Subcutaneous abdominal adipose tissue (tissue), 5 donors: ENCODE measurements at regions not wholly inside any gene's neighbourhood (a gene's known extent, or its start where the extent isn't known, plus 50 kb on each side); places are given as distances from the start of the nearest gene placed in this dataset.
"Not testable (repeated sequence)": the region's sequence is repeated elsewhere in the genome, so short reads cannot be mapped to it uniquely, and the experiment has no call there.

Experiments used
- H3K27ac ChIP-seq: one replicate; pipeline ENCODE4 v1.7.0; 2013; ENCODE audit warnings: low read depth, mild to moderate bottlenecking, inconsistent platforms, low read length, moderate library complexity
- H3K27me3 ChIP-seq, 5 donors: one replicate each; pipeline ENCODE4 v1.7.0; 2013; ENCODE audit warnings: low read length in 5 of 5, inconsistent platforms in 1 of 5; ENCODE audit not compliant: control insufficient read depth in 5 of 5, insufficient read depth in 4 of 5
- H3K36me3 ChIP-seq, 5 donors: one replicate each; pipeline ENCODE4 v1.7.0; 2013; ENCODE audit warnings: low read length in 5 of 5; ENCODE audit not compliant: control insufficient read depth in 5 of 5, insufficient read depth in 5 of 5
- H3K4me1 ChIP-seq, 5 donors: one replicate each; pipeline ENCODE4 v1.7.0; 2013; ENCODE audit warnings: low read length in 5 of 5, mild to moderate bottlenecking in 3 of 5, moderate library complexity in 1 of 5; ENCODE audit not compliant: control insufficient read depth in 5 of 5, insufficient read depth in 5 of 5
- H3K4me3 ChIP-seq, 5 donors: one replicate each; pipeline ENCODE4 v1.7.0; 2013; ENCODE audit warnings: low read length in 5 of 5, low read depth in 1 of 5
- H3K9ac ChIP-seq, 5 donors: one replicate each; pipeline ENCODE4 v1.7.0; 2013; ENCODE audit warnings: low read length in 5 of 5, mild to moderate bottlenecking in 4 of 5, moderate library complexity in 3 of 5
- H3K9me3 ChIP-seq, 5 donors: one replicate each; pipeline ENCODE4 v1.7.0; 2013; ENCODE audit warnings: low read length in 5 of 5; ENCODE audit not compliant: control insufficient read depth in 5 of 5
- donor health status: healthy.
- donor health status: healthy.
- donor health status: healthy.
- donor health status: healthy.
- donor health status: healthy.

GRCh38 chr7:63587151-63587853 is 411.3 kb upstream of the ZNF722 start:
- H3K9ac ChIP-seq, H3K27me3 ChIP-seq, H3K4me3 ChIP-seq, H3K4me1 ChIP-seq, H3K9me3 ChIP-seq, H3K36me3 ChIP-seq, H3K27ac ChIP-seq: not testable (repeated sequence)

GRCh38 chr7:63591249-63591648 is 407.4 kb upstream of the ZNF722 start:
- not testable (repeated sequence) for H3K27ac ChIP-seq, H3K36me3 ChIP-seq, H3K4me1 ChIP-seq, H3K4me3 ChIP-seq, H3K9me3 ChIP-seq, H3K9ac ChIP-seq, H3K27me3 ChIP-seq

- not testable (repeated sequence) for H3K9ac ChIP-seq, H3K27me3 ChIP-seq, H3K9me3 ChIP-seq
Observed at GRCh38 chr7:63603812-63604211, 394.8 kb upstream of the ZNF722 start.

GRCh38 chr7:63604853-63605252 is 393.8 kb upstream of the ZNF722 start:
- H3K9ac ChIP-seq, H3K4me1 ChIP-seq, H3K4me3 ChIP-seq, H3K36me3 ChIP-seq, H3K27me3 ChIP-seq, H3K27ac ChIP-seq, H3K9me3 ChIP-seq: not testable (repeated sequence)

More at GRCh38 chr7:63603812-63604211, 394.8 kb upstream of the ZNF722 start:
- H3K36me3 ChIP-seq, H3K4me3 ChIP-seq, H3K4me1 ChIP-seq, H3K27ac ChIP-seq: not testable (repeated sequence)

GRCh38 chr7:63617595-63617994 is 381.1 kb upstream of the ZNF722 start:
- not testable (repeated sequence) for H3K36me3 ChIP-seq, H3K4me3 ChIP-seq, H3K9ac ChIP-seq, H3K27me3 ChIP-seq, H3K9me3 ChIP-seq, H3K27ac ChIP-seq, H3K4me1 ChIP-seq

- H3K9ac ChIP-seq, H3K27me3 ChIP-seq, H3K9me3 ChIP-seq, H3K4me3 ChIP-seq, H3K36me3 ChIP-seq, H3K4me1 ChIP-seq, H3K27ac ChIP-seq: not testable (repeated sequence)
Observed at GRCh38 chr7:63620169-63620735, 378.4 kb upstream of the ZNF722 start.

- not testable (repeated sequence) for H3K27me3 ChIP-seq, H3K9ac ChIP-seq, H3K9me3 ChIP-seq, H3K4me3 ChIP-seq, H3K4me1 ChIP-seq, H3K36me3 ChIP-seq, H3K27ac ChIP-seq
Observed at GRCh38 chr7:63627590-63628485, 370.8 kb upstream of the ZNF722 start.

- not testable (repeated sequence) for H3K36me3 ChIP-seq
Observed at GRCh38 chr7:63629024-63629423, 369.6 kb upstream of the ZNF722 start.

GRCh38 chr7:63636585-63636984 is 362.1 kb upstream of the ZNF722 start:
- not testable (repeated sequence) for H3K9me3 ChIP-seq, H3K36me3 ChIP-seq, H3K27me3 ChIP-seq, H3K9ac ChIP-seq, H3K4me3 ChIP-seq, H3K27ac ChIP-seq, H3K4me1 ChIP-seq

More at GRCh38 chr7:63629024-63629423, 369.6 kb upstream of the ZNF722 start:
- not testable (repeated sequence) for H3K4me3 ChIP-seq, H3K4me1 ChIP-seq, H3K27ac ChIP-seq, H3K9ac ChIP-seq, H3K9me3 ChIP-seq, H3K27me3 ChIP-seq

GRCh38 chr7:63665553-63665952 is 333.1 kb upstream of the ZNF722 start:
- H3K27ac ChIP-seq, H3K27me3 ChIP-seq: not testable (repeated sequence)

More at GRCh38 chr7:63665553-63665952, 333.1 kb upstream of the ZNF722 start:
- not testable (repeated sequence) for H3K9me3 ChIP-seq, H3K4me3 ChIP-seq, H3K4me1 ChIP-seq, H3K9ac ChIP-seq, H3K36me3 ChIP-seq
